OCI-LY1 (cell line): ENCODE measurements at regions not wholly inside any gene's neighbourhood (a gene's known extent, or its start where the extent isn't known, plus 50 kb on each side); places are given as distances from the start of the nearest gene placed in this dataset.

Experiments used
- EZH2 ChIP-seq: fragments of 200-600 bp; sonication (generic), shearing (Covaris generic); IDR thresholded peaks from 2 replicates; pipeline ENCODE4 v1.8.0; 2017; ENCODE audit warnings: borderline replicate concordance, mixed run types, mild to moderate bottlenecking, antibody characterized with exemption, low read length, moderate library complexity, mixed read lengths
- TF ChIP-seq, protein P1 (sequence below): fragments of 200-600 bp; sonication (generic), shearing (Covaris generic); IDR thresholded peaks from 2 replicates; pipeline ENCODE4 v1.5.1; 2017; ENCODE audit warnings: mild to moderate bottlenecking, antibody characterized with exemption, low read length, moderate library complexity, mixed read lengths

DNA sequence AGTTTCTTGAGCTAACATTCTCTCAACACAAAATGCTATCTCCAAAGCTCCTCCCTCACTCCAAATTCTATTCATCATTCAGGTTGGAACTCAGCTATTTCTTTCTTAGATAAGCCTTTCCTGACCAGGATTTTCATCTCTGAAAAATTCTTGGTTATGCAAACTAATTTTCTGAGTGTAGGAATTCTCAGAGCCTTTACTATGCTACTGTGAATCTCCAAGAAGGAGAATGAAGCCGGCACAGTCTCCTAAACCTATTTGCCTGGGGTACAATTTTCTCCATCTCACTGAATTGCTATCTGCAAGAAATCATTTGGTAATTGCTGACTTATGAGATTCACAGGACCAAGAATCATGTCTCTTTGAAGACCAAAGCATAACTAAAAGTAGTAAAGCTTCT lies 325.9 kb upstream of the ESRRG start:
- TF ChIP-seq, protein P1, sequence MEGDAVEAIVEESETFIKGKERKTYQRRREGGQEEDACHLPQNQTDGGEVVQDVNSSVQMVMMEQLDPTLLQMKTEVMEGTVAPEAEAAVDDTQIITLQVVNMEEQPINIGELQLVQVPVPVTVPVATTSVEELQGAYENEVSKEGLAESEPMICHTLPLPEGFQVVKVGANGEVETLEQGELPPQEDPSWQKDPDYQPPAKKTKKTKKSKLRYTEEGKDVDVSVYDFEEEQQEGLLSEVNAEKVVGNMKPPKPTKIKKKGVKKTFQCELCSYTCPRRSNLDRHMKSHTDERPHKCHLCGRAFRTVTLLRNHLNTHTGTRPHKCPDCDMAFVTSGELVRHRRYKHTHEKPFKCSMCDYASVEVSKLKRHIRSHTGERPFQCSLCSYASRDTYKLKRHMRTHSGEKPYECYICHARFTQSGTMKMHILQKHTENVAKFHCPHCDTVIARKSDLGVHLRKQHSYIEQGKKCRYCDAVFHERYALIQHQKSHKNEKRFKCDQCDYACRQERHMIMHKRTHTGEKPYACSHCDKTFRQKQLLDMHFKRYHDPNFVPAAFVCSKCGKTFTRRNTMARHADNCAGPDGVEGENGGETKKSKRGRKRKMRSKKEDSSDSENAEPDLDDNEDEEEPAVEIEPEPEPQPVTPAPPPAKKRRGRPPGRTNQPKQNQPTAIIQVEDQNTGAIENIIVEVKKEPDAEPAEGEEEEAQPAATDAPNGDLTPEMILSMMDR, result no peak
- TF ChIP-seq EZH2, result no peak
